B cell (primary cell): ENCODE measurements at regions not wholly inside any gene's neighbourhood (a gene's known extent, or its start where the extent isn't known, plus 50 kb on each side); places are given as distances from the start of the nearest gene placed in this dataset.

Experiments
- EZH2 ChIP-seq: IDR thresholded peaks from 2 replicates; pipeline ENCODE4 v1.6.1; 2012; ENCODE audit warnings: borderline replicate concordance, low read depth, mild to moderate bottlenecking, moderate library complexity, low read length; ENCODE audit not compliant: insufficient read depth, poor library complexity, severe bottlenecking
- TF ChIP-seq, protein P1 (sequence below): fragments of 200-600 bp; IDR thresholded peaks from one replicate; pipeline ENCODE4 v1.8.0; 2022; ENCODE audit warnings: antibody characterized with exemption, mild to moderate bottlenecking

DNA sequence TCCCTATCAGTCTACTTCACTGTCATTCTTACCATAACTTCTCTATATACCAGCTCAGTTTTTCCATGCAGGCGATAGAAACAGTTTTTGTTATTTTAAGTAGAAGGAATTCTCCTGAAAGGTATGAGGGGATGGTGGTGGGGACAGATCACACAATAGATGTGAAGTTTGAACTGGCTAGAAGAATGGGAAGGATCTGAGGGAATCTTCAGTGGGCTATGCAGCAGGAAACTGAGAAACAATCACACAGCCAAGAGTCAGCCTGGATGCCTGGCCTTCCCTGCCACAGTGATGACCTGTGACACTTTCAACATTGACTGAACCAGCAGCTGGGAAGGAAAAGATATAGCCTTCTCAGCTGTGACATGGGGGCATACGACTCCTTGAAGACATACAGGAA is 329.1 kb upstream of the GULP1 start:
- no peak for TF ChIP-seq EZH2
- TF ChIP-seq, protein P1, sequence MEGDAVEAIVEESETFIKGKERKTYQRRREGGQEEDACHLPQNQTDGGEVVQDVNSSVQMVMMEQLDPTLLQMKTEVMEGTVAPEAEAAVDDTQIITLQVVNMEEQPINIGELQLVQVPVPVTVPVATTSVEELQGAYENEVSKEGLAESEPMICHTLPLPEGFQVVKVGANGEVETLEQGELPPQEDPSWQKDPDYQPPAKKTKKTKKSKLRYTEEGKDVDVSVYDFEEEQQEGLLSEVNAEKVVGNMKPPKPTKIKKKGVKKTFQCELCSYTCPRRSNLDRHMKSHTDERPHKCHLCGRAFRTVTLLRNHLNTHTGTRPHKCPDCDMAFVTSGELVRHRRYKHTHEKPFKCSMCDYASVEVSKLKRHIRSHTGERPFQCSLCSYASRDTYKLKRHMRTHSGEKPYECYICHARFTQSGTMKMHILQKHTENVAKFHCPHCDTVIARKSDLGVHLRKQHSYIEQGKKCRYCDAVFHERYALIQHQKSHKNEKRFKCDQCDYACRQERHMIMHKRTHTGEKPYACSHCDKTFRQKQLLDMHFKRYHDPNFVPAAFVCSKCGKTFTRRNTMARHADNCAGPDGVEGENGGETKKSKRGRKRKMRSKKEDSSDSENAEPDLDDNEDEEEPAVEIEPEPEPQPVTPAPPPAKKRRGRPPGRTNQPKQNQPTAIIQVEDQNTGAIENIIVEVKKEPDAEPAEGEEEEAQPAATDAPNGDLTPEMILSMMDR: no peak
